GM19351 (cell line): ENCODE measurements at regions not wholly inside any gene's neighbourhood (a gene's known extent, or its start where the extent isn't known, plus 50 kb on each side); places are given as distances from the start of the nearest gene placed in this dataset.

Experiments
- ATAC-seq: cut with Tn5 transposase; IDR thresholded peaks from one replicate; pipeline ENCODE4 v1.9.1; 2021; ENCODE audit warnings: mild to moderate bottlenecking, moderate library complexity; ENCODE audit not compliant: unreplicated experiment

DNA sequence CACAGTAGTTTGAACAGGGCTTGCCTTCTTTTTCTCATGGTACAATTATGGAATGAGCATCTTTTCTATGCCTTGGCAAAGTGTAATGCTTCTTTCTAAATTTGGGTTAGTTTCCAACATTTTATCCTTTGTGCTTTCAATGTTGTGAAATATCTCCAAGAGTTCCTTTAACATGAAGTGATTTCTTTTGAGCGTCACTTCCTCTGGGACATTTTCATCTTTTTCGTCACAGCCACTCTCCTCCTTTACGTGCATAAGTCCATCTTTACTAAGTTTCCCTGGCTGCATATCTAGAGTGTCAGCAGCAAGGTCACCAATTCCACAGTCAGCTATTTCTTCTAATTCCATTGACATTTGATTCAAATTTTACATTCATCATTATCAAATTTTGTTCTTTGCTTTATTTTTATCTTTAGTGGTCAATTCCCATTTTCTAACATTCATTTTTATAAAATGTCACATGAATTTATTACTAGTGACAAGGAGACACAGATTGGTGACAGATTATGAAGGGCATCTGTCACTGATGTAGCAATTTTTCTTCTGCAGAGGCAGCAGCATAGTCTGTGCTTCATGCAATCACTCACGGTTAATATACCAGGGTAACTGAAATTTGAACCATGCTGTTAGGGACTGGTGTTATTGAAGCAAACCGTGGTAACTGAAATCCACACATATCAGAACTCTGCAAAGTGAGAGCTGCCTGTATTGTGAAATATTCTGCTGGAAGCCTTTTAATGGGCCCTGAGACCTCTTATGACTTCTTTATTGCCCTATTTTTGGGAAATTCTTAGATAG lies 126.5 kb upstream of the THBS1 start:
- no peak for ATAC-seq

GRCh38 chr15:39455471-39455991 lies 125.3 kb upstream of the THBS1 start:
- no peak for ATAC-seq

DNA sequence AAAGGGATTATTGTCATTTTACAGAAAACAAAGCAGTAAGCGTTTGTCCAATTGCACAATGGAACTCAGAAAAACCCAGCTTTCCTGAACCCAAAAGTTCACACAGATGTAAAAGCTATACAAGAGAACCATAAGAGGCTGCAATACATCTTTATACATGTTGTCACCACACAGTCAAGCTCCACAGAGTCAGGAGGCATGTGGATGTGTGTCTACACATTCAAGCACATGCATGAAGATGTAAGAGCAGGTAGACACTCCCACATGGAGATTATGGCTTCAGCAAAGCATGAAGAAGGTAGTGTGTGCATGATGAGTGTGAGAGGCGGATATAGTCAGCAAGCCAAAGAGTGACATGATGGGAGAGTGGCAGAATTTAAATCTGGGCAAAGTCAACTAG lies 124.7 kb upstream of the THBS1 start:
- ATAC-seq = no peak

- no peak for ATAC-seq
Observed at GRCh38 chr15:39456582-39457330, 124.1 kb upstream of the THBS1 start.

DNA sequence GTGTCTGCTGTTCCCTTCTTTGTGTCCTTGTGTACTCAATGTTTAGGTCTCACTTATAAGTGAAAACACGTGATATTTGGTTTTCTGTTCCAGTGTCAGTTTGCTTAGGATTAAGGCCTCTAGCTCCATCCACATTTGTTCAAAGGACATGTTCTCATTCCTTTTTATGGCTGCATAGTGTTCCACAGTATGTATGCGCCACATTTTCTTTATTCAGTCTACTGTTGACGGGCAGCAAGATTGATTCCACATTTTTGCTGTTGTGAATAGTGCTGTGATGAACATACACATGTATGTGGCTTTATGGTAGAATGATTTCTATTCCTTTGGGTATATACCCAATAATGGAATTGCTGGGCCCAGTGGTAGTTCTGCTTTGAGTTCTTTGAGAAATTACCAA lies 122.7 kb upstream of the THBS1 start:
- no peak for ATAC-seq

- no peak for ATAC-seq
Observed at GRCh38 chr15:39459548-39459947, 121.3 kb upstream of the THBS1 start.

DNA sequence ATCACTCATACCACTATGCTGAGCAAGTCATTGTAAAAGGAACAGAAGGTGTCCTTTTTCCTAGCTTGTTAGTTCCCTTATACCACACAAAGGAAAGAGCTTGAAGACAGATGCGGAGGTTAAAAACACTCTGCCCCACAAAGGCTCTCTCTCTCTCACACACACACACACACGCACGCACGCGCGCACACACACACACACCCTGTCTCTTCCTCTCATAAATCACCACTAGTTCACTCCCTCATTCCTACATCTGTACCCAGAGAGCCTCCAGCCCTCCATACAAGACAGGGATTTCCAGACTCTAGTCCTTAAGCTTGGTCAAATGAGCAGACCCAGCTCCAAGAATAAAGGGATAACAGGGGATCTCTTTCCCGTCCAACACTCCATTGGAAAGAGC lies 120.1 kb upstream of the THBS1 start:
- ATAC-seq = no peak

GRCh38 chr15:39461536-39462130 lies 119.2 kb upstream of the THBS1 start:
- no peak for ATAC-seq

GRCh38 chr15:39462691-39463090 lies 118.2 kb upstream of the THBS1 start:
- ATAC-seq = no peak

GRCh38 chr15:39465843-39466749 lies 114.8 kb upstream of the THBS1 start:
- no peak for ATAC-seq

- ATAC-seq = no peak
Observed at GRCh38 chr15:39466750-39467105, 114.2 kb upstream of the THBS1 start.

DNA sequence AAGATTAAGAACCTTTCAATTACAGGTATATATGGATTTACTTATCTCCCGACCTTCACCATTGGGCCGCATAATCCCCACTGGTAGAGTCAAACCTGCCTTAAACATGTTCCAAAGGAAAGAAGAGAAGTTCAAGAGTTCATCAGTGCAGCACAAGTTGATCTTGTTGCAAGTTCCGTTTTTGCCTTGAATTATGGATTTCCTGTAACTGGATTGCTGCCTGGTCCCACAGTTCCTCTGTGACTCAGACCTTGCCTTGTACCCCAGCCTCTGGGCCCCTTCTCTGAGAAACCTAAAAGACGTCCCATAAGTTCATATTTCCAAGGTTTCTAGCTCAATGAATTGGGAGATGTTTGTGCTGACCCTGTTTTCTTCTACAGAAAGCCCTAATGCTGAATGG lies 112.5 kb upstream of the THBS1 start:
- no peak for ATAC-seq

GRCh38 chr15:39468828-39469227 lies 112.1 kb upstream of the THBS1 start:
- no peak for ATAC-seq

DNA sequence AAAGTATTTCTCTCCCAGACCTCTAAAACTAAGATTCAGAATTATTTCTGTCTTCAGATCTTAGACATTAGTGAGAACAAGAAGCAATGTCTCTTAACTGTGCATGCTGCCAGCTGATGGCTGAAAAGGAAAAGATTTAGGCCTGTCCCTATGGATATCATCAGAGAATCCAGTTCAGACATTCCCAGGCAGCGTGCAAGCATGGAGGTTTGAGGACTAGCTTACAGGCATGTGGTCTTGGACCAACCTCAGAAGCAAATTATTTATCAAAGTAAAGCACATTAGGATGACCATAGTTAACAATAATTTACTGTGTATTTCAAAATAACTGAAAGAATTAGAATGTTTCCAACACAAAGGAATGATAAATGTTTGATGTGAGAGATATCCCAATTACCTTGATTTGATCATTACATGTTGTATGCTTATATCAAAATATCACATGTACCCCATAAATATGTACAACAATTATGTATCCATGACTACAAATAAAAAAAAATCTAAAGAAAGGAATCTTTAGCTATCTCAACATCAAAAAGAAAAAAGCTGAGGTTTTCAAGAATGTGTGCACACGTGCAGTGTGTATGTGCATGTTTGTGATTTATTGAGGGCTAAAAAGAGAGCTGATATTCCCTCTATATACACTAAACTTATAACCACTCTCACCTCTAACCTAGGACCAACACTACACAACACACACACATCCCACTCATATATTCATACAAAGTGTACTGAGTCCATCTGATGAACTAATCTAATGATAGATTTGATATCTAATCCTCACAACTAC lies 108.9 kb upstream of the THBS1 start:
- no peak for ATAC-seq

- no peak for ATAC-seq
Observed at GRCh38 chr15:39472621-39473297, 108.1 kb upstream of the THBS1 start.

- ATAC-seq = no peak
Observed at GRCh38 chr15:39473298-39473947, 107.5 kb upstream of the THBS1 start.

GRCh38 chr15:39474657-39475056 lies 106.2 kb upstream of the THBS1 start:
- no peak for ATAC-seq

- no peak for ATAC-seq
Observed at GRCh38 chr15:39478996-39479395, 101.9 kb upstream of the THBS1 start.

DNA sequence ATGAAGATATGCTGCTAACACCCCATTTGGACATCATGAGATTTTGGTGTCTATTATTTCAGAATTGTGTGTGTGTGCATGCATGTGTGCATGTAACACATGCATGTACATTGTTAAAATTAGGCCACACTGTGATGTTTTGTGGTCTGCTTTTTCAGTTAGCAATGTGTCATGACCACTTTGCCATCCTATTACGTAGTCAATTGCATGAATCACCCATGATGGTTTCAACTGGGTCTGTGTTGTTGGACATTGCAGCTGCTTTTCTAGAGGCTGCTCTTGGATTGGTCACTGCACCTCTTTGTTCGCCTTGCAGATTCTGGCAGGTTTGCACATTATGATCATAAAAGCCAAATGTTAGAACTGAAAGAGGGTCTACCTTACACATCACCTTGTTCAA lies 101.0 kb upstream of the THBS1 start:
- ATAC-seq = no peak
